A673 (cell line): ENCODE measurements at regions not wholly inside any gene's neighbourhood (a gene's known extent, or its start where the extent isn't known, plus 50 kb on each side); places are given as distances from the start of the nearest gene placed in this dataset.

ENCODE experiments used
- EZH2 ChIP-seq: fragments of 200-600 bp; sonication (generic); IDR thresholded peaks from 2 replicates; pipeline ENCODE4 v1.6.1; 2017; ENCODE audit warnings: borderline replicate concordance, low read depth, mild to moderate bottlenecking, mixed read lengths, antibody characterized with exemption, low read length; ENCODE audit not compliant: poor library complexity, severe bottlenecking
- TF ChIP-seq, protein P1 (sequence below): fragments of 300-800, 200-600 bp; sonication (generic); conservative IDR thresholded peaks from 2 replicates; pipeline ENCODE4 v1.5.1; 2017; ENCODE audit warnings: low read depth, mild to moderate bottlenecking, antibody characterized with exemption, low read length, moderate library complexity, mixed read lengths

- TF ChIP-seq, protein P1, sequence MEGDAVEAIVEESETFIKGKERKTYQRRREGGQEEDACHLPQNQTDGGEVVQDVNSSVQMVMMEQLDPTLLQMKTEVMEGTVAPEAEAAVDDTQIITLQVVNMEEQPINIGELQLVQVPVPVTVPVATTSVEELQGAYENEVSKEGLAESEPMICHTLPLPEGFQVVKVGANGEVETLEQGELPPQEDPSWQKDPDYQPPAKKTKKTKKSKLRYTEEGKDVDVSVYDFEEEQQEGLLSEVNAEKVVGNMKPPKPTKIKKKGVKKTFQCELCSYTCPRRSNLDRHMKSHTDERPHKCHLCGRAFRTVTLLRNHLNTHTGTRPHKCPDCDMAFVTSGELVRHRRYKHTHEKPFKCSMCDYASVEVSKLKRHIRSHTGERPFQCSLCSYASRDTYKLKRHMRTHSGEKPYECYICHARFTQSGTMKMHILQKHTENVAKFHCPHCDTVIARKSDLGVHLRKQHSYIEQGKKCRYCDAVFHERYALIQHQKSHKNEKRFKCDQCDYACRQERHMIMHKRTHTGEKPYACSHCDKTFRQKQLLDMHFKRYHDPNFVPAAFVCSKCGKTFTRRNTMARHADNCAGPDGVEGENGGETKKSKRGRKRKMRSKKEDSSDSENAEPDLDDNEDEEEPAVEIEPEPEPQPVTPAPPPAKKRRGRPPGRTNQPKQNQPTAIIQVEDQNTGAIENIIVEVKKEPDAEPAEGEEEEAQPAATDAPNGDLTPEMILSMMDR = no peak
- no peak for TF ChIP-seq EZH2
These were observed 537.9 kb upstream of the MGMT start for GRCh38 chr10:128929131-128929530.
